Activated CD4-positive, CD25-positive, alpha-beta regulatory T cell treated with anti-CD3 and anti-CD28 coated beads, Interleukin-2, amount 50 U/mL, for 72 hours (primary cell): ENCODE measurements at regions not wholly inside any gene's neighbourhood (a gene's known extent, or its start where the extent isn't known, plus 50 kb on each side); places are given as distances from the start of the nearest gene placed in this dataset.

Experiments used
- DNase-seq: peaks from one replicate; pipeline ENCODE4 v3.0.0; 2021

- no peak for DNase-seq
Measured at GRCh38 chr11:134714021-134714656, 302.1 kb upstream of the B3GAT1 start.

DNA sequence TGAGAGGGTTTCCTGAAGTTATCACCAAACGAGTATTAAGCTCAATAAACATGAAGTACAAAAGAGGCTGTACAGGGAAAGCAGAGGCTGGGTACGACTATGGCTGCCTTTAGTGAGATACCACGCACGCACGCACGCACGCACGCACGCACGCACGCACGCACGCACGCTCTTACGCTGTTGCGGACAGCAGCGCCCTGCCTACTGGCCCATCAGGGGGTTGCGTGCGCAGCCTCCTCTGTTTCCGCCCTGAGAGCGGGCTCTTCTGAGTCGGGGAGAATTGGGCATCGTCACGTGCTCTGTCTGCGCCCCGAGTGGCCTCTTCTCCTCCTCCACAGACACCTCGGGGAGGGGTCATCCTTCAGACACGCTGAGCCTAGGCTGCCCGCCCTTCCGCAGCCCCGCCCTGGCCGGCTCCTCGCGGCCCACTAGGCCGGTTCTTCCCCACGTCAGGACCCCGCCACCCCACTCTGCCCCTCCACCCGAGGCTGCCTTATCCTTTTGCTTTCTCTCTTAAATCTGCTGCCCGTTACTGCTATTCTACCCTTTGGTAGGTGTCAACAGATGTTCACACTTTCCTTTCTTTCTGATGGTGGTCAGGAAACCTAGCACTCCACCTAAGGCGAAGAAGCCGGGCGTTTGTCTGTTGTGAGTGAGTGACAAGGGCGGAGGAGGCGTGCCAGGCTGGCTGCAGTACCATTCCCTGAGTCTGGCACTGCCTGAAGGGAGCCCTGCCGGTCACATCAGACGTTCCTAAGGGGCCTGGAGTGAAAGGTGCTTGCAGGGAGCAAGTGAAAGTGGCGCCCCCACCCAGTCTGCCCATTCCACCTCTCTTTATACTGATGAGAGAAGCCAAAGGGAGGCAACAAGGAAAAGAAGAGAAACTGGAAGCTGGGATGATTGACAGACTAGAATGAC lies 300.4 kb upstream of the B3GAT1 start:
- no peak for DNase-seq

GRCh38 chr11:134711588-134711987 lies 299.5 kb upstream of the B3GAT1 start:
- DNase-seq, result no peak

GRCh38 chr11:134710861-134711407 lies 298.9 kb upstream of the B3GAT1 start:
- no peak for DNase-seq

DNA sequence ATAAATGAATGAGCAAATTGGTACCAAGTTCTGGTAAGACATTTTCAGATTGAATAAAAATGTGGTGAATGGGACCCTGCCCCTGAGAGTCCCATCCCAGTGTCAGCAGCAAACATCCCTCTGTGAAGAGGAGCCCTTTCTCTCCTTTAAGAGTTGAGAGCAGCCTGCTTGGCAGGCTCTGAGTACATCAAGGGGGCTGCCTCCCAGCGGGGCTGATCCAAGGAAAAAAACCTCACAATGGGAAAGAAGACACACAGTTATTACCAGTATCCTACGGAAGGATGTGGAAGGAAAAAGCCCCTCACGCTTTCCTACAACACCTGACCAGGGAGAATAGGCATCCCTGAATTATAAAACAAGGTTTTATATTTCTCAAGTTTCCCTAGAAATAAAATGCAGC lies 293.8 kb upstream of the B3GAT1 start:
- DNase-seq, result no peak

DNA sequence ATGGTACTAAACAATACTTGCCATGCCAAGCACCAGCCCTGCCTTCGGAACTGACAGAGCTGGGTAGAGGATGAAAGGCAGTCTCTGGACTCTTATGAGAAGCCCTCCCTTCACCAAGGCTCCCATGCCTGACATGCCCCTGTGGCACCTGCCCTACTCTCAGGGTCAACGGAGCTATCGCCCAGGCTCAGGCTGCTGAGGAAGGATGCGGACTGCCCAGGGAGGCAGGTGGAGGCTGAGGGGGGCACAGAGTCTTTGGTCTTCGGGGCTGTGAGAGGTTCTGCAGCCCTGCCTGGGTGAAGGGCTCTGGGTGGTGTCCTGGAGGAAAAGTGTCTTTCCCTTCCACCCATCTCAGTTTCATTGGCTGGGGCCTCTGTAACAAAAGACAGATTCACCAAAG lies 290.8 kb upstream of the B3GAT1 start:
- no peak for DNase-seq

- DNase-seq, result no peak
Measured at GRCh38 chr11:134701564-134702165, 289.6 kb upstream of the B3GAT1 start.

DNA sequence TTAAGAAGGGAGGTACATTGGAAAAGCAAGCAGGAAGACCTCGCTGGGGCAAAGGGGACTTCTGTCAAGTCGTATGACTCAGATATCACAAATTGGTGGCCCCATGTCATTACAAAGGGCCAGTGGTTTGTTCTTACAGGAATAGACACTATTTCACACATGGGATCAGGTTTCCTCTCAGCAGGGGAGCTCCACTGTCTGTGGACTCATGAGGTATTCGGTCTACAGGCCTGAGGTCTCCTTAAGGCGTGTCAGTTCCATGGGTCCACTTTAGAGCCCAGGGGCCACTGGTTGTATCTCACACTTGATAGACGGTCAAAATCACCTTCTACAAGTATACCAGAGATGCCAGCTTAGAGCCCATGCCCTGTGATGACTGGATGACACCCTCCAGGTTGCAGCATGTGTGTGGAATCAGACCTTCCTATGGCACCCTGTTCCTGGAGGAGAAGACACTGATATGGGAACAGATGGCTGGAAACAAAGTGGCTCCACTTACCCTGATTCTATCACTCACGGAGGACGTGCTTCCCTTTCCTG lies 288.1 kb upstream of the B3GAT1 start:
- no peak for DNase-seq

- no peak for DNase-seq
Measured at GRCh38 chr11:134696455-134696854, 284.4 kb upstream of the B3GAT1 start.

DNA sequence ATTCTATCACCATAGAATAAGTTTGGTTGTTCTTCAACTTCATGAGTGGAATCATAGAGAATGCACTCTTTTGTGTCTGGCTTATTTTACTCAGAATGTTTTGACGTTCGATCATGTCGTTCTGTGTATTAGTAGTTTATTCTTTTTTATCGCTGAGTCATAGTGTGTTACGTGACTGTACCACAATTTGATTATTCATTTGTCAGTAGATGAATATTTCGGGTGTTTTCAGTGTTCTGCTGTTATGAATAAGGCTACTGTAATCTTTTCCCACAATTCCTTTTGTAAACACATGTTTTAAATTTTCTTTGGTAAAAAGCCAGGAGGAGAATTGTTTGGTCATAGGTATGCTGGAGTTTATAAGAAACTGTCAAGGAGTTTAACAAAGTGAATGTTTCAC lies 279.9 kb upstream of the B3GAT1 start:
- no peak for DNase-seq

- DNase-seq, result no peak
Measured at GRCh38 chr11:134691295-134691873, 279.3 kb upstream of the B3GAT1 start.

GRCh38 chr11:134689886-134690285 lies 277.8 kb upstream of the B3GAT1 start:
- no peak for DNase-seq

DNA sequence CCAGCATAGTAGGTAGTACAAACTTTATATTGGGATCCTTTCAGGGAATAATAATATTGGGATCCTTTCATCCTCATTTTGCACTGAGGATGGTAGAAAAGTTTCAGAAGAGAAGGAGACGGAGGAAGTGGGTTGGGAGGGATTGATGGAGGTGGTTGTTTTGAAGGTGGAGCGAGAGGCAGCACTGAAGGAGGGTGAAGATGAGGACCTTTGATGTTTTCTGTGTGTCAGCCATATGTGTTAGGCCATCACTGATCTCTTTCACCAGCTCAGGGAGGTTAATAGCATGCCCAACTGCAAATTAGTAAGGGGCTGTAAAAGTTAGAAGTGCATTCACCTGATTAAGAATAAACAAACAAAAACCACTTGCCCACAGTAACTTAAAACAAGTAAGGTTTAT lies 275.5 kb upstream of the B3GAT1 start:
- no peak for DNase-seq

DNA sequence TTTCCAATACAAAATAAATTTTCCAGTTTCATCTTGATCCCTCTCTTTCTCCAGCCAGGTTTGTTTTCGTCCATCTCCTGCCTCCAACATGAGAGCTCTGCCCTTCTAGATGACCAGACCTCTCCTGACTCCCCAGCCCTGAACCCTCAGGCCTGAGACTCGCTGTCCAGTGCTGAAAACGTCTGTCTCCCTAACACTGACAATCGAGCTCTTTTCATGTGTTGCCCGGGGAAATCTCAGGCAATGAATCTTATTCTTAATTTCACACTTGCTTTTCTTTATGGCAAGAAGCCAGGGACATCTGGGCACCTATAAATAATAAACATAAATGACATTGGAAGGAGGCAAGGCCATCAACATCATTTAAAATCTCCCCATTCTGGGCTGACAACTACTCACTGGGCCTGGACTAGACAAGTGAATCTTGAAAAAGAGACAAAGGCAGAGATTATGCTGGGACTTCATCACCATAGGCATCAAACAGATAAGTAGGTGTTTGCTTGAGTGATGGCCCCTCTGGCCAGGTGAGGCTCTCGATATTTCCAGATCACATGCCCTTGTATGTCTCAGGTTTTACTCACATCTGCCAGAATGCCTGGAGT lies 274.5 kb upstream of the B3GAT1 start:
- DNase-seq, result no peak

GRCh38 chr11:134685793-134686380 lies 273.8 kb upstream of the B3GAT1 start:
- no peak for DNase-seq

GRCh38 chr11:134684576-134684975 lies 272.5 kb upstream of the B3GAT1 start:
- DNase-seq, result no peak

DNA sequence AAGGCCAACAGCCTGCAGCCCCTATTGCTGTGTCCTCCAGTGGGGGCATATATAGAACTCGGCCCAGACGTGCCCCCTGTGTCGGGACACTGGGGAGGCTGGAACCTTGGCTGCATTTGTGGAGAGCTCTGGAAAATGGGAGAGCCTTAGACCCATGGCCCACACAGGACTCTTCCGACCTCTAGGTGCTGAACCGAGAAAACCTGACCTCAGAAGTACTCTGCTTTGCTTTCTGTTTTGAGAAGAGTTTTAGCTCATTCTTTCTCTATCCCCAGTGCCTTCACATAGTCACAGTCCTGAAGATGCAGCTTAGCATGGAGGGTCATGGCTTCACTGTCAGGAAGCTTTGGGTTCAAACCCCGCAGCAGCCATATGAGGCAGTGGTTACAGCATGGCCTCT lies 271.8 kb upstream of the B3GAT1 start:
- no peak for DNase-seq

DNA sequence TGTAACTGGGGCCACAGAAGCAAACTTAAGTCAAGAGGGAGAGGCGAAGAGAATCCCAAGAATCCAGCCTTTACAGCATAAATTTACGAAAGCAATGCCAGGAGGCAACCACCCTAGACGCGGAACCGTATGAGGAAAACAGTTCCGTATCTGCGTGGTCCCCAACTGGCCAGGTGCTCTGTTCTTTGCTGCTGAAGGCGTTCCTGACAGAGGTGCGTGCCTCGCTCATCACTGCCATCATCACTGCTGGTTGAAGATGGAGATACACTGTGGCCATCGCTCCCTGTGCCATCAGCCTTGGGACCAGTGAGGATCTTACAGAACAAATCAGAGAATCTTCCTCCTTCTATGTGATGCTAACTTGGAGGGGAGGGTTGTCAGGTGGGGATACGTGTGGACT lies 270.5 kb upstream of the B3GAT1 start:
- DNase-seq, result no peak

DNA sequence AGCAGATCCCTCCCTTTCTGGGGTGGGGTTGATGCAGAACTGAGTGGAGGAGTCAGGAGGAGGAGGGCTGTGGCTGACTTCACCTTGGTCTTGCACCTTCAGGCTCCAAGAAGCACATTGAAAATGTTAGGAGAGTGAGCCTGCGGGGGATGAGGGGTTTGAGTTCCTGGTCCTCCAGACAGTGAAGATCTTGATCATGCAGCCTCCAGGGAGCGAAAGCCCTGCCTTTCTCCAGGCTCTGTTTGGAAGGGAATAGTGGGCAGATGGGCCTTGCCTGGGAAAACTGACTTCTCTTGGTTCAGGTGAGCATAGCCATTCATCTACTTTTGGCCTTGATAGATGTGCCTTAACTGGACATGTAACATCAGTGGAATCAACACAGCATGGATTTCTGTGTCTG lies 267.6 kb upstream of the B3GAT1 start:
- DNase-seq, result no peak

DNA sequence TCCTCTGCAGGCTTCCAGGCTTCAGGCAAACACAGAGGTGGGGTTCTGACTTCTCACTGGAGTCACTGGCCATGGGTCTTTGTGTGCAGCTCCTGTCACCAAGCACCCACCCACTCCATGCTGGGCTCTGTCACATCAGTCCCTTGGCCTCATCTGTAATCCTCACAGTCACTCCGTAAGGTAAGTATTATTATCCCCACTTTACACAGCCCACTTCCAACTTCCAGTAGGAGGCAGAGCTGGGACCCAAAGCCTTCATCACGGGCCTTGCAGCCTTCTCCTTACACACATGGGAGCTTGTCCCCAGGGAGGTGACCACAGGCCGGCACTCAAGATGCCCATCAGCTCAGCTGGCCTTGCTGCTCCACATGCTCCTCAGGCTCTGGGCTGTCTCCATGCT lies 266.7 kb upstream of the B3GAT1 start:
- DNase-seq, result no peak

DNA sequence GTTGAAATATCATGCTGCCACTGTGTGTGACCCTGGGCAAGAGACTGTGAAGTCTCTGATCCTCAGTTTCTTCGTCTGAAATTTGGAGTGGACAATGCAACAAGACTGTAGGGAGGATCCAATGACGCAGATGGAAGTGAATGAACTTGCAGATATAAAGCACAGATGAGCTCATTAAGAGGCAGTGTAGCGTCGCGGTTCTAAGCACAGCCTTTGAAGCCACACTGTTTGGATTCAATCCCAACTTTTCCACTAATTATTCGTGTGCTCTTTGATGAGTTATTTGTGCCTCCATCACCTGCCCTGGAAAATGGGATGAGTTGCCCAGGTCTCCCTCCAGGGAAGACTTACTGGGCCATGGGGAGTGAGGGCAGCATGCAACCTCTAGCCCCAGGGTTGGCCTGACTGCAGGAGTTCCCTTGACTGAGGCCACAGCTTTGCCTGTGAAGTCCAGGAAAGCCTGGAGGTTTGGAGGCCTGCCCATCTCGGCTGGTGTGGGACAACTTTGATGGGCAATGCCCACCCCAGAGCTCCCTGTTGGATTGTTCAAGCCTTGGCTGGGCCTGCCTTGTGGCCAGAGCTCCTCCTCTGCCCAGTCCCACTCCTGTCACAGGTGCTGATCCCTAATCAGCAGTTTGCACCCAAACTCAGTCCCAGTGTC lies 266.0 kb upstream of the B3GAT1 start:
- no peak for DNase-seq

- no peak for DNase-seq
Measured at GRCh38 chr11:134677397-134677822, 265.4 kb upstream of the B3GAT1 start.
